Activated CD4-positive, CD25-positive, alpha-beta regulatory T cell treated with anti-CD3 and anti-CD28 coated beads, Interleukin-2, amount 50 U/mL, for 24 hours (primary cell): ENCODE measurements at regions not wholly inside any gene's neighbourhood (a gene's known extent, or its start where the extent isn't known, plus 50 kb on each side); places are given as distances from the start of the nearest gene placed in this dataset.

ENCODE experiments used
- ATAC-seq, 2 donors: fragments of 150-1000 bp; cut with Tn5 transposase; one replicate each; pipeline ENCODE4 v1.10.0; 2021; ENCODE audit warnings: mild to moderate bottlenecking in 1 of 2, moderate library complexity in 1 of 2

DNA sequence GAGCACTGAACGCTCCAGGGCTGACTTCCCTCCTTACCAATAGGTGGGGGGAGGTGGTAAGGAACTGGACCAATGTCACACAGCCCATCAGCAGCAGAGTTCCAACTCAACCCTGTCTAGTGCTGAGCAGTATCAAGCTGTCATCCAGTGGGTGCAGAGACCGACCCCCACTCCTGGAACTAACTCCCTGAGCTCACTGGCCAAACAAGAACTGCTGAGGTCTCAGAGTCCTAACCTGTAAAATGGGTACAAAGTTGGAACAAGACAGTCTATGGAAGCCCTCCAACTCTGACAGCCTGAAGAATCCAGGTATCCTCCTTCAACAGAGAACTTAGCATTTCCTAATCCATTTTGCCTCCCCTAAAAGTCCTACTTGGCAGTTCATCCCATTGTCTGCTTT, 91.1 kb upstream of the CLMN start:
- ATAC-seq = no peak

DNA sequence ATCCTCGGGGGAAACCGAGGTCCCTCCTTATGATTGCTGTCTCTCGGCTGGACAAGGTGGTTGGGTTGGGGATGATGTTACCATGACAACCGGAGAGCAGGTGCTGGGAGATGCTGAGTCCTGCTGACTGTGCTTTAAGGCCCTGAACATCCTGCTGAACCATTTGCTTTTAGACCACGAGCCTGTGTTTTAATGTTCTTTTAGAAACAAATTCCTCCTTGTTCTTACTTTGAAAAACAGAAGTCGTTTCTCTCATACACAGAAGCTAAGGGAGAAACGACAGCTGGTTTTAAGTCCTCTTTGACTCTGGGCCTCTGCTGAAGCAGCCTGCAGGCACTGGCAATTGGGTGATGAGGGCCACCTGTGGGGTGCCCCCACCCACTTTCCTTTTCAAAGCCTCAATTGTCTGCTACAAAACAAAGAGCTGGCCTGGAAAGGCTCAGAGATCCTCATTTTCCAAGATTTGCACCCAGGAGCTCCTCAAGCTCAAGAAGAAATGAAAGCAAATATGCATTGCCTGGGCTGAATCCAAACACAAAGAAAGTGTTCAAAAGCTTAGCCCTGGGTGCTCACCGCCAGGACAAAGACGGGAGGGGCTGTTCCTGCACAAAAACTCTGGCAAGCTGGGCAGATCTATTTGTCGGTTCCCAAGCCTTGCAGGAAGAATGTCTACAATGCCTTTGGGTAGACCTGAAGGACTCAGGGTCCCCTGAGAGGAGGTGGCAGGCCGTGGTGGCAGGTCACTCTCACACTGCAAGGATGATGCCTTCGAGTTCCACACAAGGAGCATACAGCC, 90.0 kb upstream of the CLMN start:
- no peak for ATAC-seq

DNA sequence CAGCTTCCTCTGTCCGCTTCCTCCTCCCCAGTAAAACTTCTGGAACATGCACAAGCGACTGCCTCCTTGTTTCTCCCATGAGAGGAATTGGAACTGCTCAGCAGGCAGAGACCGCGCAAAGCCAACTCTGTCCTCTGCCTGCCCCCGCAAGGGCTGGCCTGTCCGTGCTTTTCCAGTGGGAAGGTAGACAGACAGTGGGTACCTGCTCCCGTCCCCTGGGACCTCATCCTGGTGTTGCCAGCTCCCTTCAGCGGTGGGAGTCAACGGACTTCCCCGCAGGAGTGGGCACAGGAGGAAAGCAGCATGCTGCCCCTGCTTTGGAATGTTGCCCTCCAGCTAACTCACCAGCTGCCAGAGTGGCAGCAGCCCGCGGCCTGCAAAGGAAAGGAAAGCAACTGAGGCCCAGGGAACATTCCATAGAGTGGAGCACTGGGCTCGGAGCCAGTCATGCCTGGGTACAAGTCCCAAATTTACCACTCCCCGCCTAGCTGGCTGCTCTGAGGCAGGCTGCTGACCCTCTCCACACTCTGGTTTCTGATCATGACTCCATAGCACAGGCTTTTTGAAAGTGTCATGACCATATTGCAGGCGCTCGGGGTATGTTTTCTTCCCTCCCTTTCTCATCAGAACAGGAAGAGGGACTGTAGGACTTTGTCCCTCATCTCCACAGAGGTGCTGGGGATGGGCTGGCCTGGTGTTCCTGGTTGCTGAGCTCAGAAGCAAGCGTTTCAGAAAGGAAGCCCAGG, 89.2 kb upstream of the CLMN start:
- ATAC-seq = no peak

DNA sequence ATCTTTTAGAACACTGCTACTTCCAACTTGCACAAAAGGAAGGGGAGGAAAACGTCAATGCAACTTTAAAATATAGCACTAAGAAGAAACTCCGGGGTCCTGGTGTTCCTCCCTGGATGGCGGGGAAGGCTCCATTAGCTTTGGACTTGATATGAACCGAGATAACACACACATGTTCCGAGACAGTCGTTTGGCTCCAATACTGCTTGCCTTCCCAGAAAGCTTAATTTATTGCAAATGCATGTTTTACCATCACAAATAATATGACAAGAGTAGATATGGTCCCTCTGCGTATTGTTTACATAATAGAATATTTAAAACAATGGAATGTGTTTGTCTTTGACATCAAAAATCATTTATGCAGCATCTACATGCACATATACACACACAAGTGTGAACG, 87.6 kb upstream of the CLMN start:
- ATAC-seq = no peak

DNA sequence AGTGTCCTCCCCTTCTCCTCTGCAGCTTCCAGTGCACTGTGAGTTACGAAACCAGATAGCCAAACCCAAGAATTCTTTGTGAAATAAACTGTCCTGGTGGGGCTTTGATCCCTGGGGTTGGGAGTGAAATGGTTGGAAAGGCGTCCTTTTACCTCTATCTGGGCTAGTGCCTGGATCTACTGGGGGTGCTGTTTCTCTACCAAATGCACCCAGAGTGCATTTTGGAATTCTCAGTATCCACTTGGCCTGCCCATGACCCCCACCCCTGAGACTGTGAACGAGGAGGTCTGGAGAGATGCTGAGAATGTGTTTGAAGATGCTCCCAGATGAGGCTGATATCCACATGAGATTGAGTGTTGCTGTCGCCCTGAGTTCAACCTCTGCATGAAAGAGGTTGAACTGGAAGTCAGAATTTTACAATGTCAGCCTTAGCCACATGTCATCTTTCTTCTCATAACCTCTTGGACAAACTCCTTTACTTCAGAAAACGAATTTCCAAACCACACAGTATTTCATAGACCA, 87.1 kb upstream of the CLMN start:
- ATAC-seq = no peak

DNA sequence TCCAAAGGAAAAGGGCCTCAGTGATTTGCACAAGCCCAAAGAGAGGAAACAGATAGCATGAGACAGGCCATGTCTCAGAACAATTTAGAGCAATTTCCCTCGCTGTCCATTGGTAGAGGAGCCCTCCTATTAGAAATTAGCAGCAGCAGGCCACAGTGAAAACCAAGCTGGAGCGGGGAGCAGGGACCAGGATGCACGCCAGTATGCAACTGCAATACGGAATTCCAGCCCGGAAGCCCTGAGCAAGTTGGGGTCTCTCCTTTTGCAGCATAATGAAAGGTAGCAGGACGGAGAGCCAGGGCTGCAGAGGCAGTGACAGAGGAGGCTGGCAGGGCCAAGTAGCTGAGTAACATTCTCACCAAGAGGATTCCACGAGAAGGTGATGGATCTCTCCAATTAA, 84.9 kb upstream of the CLMN start:
- ATAC-seq = no peak

DNA sequence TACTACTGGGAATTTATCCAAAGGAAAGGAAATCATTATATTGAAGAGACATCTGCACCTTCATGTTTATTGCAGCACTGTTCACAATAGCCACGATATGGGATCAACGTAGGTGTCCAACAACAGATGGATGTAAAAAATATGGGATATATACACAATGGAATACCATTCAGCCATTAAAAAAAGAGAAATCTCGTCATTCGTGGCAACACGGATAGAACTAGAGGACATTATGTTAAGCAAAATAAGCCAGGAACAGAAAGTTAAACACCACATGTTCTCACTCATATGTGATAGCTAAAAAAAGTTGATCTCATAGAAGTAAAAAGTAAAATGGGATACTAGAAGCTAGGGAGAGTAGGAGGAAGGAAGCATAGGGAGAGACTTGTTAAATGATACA, 82.9 kb upstream of the CLMN start:
- ATAC-seq = no peak

DNA sequence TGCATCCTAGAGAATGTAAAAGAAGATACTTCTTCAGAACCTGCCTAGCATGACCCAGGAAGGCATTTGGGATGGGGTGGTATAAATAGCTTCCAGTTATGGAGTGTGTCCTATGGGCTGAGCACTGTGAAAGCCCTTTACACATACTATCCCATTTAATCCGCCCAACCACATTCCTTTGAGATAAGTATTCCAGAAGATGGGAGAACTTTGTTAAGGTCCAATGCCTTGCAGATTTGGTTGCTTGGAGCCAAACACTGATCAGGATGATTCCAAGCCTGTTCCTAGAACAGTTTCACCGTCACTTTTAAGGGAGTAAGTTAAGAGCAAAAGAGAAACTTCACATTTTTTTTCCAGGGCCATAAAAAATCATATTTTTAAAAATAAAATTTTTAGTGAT, 82.5 kb upstream of the CLMN start:
- no peak for ATAC-seq

DNA sequence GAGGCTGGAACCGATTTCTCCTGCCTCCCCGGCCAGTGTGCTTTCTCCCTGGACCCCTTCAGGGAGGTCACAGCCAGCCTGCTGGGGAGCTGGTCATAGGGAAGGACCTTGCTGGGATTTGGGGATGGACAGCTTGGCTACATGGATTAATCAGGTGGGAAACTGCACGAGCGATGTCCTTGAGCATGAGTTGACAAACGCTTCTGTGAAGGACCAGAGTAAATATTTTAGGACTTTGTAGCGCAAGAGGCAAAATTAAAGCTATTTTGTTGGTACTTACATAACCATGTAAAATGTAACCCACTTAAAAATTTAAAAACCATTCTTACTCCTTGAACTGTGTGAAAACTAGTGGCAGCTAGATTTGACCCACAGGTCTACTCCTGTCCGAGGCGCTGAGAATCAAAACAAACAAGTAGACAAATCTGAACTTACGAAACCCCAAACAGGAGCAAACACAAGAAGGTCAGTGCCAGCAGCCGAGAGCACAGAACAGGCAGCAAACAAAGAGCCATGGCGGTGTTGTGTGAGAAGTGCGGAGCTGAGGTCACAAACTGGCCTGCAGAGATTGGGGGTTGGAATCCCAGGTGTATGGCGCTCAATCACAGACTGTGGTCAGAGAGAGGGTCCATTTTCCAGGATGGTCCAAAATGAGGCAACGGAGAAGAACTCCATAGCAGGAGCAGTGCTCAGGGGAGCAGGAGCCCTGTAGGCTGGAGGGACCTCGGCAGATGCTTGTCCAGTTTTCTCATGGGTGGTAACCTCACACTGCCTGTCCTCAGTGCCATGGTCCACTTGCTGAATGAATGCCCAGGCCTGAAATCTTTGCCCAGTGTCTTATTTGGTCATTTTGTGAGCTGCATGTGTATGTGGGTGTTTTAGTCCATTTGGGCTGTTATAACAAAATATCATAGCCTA, 79.2 kb upstream of the CLMN start:
- ATAC-seq = no peak

DNA sequence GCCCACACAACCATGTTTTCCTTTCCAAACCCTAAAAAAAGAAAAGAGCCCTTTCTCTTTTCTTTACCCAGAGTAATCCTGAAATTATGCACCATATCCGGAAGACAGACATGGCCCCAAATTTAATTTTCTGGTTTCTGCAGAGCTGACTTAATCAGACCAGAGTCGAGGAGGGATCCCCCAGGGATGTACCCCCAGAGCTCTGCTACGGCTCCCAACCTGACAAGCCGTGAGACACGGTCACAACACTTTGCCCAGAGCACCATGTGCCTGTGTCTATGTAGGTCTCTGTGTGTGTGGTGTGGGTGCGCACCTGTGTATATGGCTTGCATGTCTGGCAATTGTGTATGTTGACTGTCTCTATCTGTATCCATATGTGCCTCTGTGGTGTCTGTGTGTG, 77.6 kb upstream of the CLMN start:
- ATAC-seq = no peak

DNA sequence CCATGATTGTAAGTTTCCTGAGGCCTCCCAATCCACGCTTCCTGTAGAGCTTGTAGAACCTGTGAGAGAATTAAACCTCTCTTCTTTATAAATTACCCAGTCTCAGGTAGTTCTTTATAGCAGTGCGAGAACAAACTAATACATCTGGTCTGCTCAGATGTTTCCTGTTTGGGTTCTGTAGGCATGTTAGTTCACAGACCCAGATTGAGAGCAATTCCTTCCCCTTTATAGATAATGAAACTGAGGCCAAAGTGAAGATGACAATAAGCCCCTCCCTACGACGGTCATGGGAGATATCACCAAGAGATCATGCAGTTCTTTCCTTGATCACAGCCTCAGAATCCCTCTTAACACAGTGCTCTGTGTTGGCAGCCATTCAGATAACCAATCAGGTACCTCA, 76.5 kb upstream of the CLMN start:
- ATAC-seq = no peak

DNA sequence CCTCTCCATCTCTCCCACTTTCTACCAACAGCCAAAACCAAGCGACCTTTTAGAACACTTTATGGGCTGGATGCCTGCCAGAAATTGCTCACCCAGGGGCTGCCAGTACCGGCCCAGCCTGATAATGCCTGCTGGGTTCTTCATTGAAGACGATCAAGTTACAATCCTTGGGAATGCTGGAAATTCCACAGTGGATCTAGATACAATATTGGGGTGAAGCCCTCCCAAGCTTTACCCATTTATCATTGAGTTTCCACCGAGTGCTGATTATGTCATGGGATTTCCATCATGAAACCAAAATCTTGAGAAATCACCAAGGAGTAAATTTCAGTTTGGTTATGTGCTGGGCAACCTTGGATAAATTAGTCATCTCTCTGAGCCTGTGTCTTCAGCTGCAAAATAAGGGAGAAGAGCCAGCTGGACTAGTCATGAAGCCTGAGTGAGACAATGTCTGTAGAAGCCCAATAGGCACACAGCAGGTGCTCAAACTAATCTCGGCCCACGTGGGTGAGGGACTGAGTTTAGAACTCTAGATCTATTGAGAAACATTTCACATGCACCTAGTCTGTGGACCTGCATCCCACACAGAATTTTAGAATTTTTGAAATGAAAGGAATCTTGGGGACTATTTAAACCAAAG, 75.5 kb upstream of the CLMN start:
- ATAC-seq = no peak

DNA sequence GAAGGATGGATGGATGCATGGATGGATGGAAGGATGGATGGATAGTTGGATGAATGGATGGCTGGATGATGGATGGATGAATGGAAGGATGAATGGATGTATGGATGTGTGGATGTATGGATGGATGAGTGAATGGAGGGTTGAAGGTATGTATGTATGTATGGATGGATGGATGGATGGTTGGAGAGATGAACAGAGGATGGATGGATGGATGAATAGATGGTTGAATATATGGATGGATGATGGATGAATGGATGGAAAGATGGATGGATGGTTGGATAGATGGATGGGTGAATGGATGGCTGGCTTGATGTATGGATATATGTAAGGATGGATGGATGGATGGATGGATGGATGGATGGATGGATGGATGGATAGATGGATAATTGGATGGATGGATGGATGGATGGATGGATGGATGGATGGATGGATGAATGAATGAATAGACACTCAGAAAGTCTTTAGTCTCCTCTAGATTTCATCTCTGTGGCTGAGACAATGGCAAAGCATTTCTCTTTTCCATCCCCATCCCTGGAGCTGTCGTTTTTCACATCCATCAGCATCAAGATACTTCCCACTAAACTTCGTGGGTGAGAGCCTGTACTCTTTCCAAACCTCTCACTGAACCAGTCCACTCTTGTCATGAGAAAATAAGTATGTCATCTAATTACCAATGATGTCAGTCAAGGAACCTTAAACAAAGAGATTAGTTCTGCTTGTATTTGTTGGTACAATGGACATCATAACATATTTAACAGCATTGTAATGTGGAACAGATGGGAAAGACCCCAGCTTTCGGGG, 74.8 kb upstream of the CLMN start:
- ATAC-seq = no peak

DNA sequence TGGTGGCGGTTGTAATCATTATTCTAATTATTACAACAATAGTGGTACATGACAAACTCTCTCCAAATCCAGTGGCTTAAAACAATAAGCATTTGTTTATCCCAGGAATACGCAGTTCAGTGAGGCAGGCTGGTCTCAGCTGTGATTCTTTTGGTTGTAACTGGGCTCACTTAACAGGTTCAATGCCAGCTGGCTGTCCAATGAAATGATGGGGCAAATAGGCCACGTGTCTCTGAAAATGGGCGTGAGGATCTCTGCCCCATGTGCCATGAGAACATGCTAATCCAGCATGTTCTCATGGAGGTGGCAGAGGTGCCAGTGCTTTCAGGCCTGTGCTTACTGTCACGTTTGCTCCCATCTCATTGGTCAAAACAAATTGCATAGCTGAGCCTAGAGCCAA, 73.1 kb upstream of the CLMN start:
- ATAC-seq = no peak

DNA sequence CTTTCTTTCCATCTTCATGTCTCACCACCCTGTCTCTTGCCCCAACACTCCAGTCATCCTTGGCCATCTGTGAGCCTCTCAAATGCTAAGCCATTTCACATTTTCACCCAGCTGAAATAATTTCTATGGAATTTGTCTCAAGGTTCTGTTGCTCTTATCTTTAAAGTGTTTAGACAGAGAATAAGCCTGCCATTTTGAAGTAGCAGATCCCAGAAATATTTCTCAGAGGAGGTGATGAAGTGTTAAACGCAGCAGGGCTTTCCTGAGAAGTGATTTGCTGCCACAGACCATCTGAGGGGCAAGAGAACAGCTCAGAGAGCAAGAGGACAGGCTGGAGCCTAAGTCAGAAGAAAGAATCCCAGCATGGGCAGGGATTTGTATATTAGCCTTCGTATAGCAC, 71.6 kb upstream of the CLMN start:
- ATAC-seq = no peak

DNA sequence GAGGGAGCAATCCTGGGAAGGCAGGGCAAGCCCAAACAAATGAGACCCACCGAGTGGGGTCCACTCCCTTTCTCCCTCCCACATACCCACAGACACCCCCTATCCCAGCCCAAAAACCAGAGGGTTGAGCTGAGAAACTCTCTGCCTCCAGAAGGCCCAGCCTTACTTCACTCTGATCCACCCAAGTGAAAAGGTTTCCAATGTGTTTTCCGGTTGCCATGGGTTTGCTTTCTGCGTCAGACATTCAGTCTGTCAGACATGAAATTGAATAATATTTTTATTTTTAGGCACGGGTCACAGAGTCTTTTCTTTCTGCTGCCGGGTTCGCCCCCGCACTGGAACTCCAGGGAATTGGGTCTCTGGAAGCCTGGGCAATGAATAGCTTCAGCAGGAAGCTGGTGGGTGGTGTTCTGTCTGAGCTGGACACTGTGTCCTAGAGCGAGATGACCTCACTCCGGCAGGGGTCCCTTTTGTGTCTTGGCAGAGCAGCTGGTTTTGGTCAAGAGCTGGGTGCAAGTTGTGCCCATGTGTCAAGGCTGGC, 69.8 kb upstream of the CLMN start:
- ATAC-seq = no peak

DNA sequence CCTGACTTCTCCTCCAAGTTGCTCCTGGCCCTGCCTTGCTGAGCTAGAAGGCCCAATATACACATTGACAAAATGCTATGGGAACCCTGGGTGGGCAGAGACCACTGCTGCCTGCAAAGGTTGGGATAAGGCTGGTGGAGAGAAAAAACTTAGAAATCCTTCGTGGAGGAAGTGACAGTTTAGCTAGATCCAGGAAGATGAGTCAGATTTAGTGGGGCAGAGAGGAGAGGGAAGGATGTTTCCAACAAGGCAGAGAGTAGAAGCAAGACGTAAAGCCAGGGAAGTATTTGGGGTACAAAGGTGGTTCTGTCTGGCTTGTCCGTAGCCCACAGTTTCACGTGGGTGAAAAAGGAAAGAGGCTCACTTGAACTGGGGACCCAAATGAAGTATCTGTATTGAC, 69.0 kb upstream of the CLMN start:
- no peak for ATAC-seq

DNA sequence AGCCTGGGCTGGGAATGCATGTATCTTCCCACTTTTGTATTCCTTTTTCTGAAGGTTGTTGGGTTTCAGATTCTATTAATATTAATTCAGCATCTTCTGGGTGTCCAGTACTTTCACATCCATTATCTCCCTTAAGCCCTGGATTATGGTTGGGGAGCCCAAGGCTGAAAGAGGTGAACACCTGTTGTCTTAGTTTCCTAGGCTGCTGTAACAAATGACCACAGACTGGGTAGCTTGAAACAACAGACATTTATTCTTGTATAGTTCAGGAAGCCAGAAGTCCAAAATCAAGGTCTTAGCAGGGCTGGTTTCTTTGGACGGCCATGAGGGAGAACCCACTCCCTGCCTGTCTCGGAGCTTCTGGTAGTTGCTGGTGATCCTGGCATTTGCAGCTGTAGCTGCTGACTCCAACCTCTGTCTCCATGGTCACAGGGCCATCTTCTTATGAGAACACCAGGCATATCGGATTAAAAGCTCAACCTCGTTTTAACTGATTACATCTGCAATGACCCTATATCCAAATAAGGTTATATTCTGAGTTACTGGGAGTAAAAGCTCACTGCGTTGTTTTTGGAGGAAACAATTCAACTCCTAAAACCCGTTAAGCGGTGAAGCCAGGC, 68.2 kb upstream of the CLMN start:
- ATAC-seq = no peak

DNA sequence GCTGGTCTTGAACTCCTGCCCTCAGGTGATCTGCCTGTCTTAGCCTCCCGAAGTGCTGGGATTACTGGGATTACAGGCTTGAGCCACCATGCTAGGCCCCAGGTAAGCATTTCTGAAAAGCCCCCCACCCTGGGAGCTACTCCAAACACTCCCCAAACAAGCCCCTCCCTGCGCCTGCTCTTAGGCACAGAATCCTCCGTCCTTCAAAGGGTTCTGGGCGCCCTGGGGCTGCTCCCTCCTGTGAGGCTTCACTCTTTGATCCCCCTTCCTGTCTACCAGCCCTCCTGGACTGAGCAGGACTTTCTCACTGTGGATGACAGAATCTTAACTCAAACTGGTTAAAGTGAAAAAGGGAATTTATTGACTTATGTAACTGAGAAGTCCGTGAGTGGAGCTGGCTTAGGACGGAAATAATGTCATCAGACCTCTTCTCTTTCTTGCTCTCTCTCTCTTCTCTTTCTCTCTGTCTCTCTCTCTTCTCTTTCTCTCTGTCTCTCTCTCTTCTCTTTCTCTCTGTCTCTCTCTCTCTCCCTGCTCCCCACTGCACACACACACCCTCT, 66.9 kb upstream of the CLMN start:
- no peak for ATAC-seq

DNA sequence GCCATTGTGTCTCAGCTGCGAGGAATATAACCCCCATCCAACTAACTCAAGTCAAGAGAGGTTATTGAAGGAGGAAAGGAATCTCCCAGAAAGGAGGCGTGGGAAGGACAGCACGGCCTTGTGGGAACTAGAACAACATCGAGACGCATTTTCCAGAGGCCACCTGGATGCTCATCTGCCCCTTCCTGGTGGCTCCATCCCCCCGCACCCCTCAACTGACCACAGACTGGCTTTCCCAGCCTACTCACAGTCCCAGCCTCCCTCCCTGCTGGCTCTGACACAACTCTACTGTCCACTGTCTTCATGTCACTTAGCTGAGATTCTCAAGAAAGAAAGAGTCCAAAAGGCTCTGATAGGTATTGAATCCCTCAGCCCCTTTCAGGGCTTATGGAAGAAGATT, 66.0 kb upstream of the CLMN start:
- no peak for ATAC-seq

DNA sequence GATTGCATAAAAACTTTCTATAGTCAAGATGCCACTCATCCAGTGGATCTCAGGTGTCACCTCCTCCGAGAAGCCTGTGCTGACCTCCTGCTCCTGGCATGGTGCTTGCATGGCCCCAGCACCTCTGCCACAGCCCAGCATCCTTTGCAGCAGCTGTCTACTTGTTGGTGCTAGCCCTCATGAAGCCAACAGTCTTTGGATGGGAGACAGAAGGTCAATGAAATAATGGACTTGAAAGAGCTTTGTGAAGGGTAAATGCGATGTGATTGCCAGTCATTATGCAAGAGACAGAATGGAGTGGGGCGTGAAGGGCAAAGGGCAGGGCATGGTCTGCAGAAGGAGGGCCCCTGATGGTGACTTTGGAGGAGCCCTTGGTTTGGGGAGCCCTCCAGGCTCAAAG, 63.0 kb upstream of the CLMN start:
- no peak for ATAC-seq
